WTC11 (cell line): ENCODE measurements at regions not wholly inside any gene's neighbourhood (a gene's known extent, or its start where the extent isn't known, plus 50 kb on each side); places are given as distances from the start of the nearest gene placed in this dataset.
A peak's percentile ranks its signal among the peaks of the same experiment; 100 is the strongest.

Experiments
- ATAC-seq: fragments of 200-7000 bp; cut with Tn5 transposase; 2 replicates; pipeline ENCODE4 v1.10.0; 2021; ENCODE audit warnings: mild to moderate bottlenecking, moderate library complexity
- CTCF ChIA-PET: fragments of 300-600 bp; sonication (Branson Sonifier 250); formaldehyde crosslinking; loops from one replicate; lab custom pipeline; 2021; ENCODE audit warnings: antibody characterized with exemption; lab: Charles Lee
- POLR2A ChIA-PET: fragments of 350-600 bp; sonication (Branson Sonifier 250); formaldehyde crosslinking; loops from one replicate; lab custom pipeline; 2021; ENCODE audit warnings: antibody characterized with exemption; lab: Charles Lee
- DNase-seq: peaks from one replicate; pipeline ENCODE4 v3.0.0; 2021; ENCODE audit warnings: low spot score
- H3K27ac Mint-ChIP-seq: 2 replicates; pipeline ENCODE4 v1.8.0; 2021; ENCODE audit warnings: mixed read lengths
- H3K27me3 Mint-ChIP-seq: 2 replicates; pipeline ENCODE4 v1.8.0; 2021; ENCODE audit warnings: low read depth, mild to moderate bottlenecking, moderate library complexity, mixed read lengths
- H3K36me3 Mint-ChIP-seq: 2 replicates; pipeline ENCODE4 v1.8.0; 2021; ENCODE audit warnings: mixed read lengths
- H3K4me1 Mint-ChIP-seq: 2 replicates; pipeline ENCODE4 v1.8.0; 2022; ENCODE audit warnings: mixed read lengths
- H3K4me3 Mint-ChIP-seq: 2 replicates; pipeline ENCODE4 v1.8.0; 2021; ENCODE audit warnings: mild to moderate bottlenecking, moderate library complexity, mixed read lengths
- H3K9me3 Mint-ChIP-seq: 2 replicates; pipeline ENCODE4 v1.8.0; 2021; ENCODE audit warnings: mixed read lengths
- ETV6 ChIP-seq: sonication (generic); formaldehyde crosslinking; IDR thresholded peaks from 2 replicates; pipeline ENCODE4 v1.8.1; 2022; ENCODE audit warnings: mild to moderate bottlenecking, missing genetic modification reagents
- GRHL2 ChIP-seq: fragments of 250-450 bp; sonication (Bioruptor Pico); IDR thresholded peaks from 2 replicates; pipeline ENCODE4 v1.8.0; 2022; ENCODE audit warnings: mild to moderate bottlenecking, moderate library complexity; ENCODE audit not compliant: insufficient replicate concordance, severe bottlenecking
- KAT7 ChIP-seq: sonication (generic); formaldehyde crosslinking; IDR thresholded peaks from 2 replicates; pipeline ENCODE4 v1.8.1; 2023; ENCODE audit warnings: missing genetic modification reagents, mild to moderate bottlenecking, borderline replicate concordance
- MXD4 ChIP-seq: fragments of 250-450 bp; sonication (Bioruptor Pico); IDR thresholded peaks from 2 replicates; pipeline ENCODE4 v1.8.0; 2021; ENCODE audit warnings: mild to moderate bottlenecking, moderate library complexity, borderline replicate concordance
- NR2C2 ChIP-seq: sonication (generic); formaldehyde crosslinking; IDR thresholded peaks from 2 replicates; pipeline ENCODE4 v1.8.0; 2022; ENCODE audit warnings: mild to moderate bottlenecking, missing genetic modification reagents
- TCF7 ChIP-seq: sonication (generic); formaldehyde crosslinking; IDR thresholded peaks from 2 replicates; pipeline ENCODE4 v1.8.0; 2022; ENCODE audit warnings: mild to moderate bottlenecking, low read depth, missing genetic modification reagents, moderate library complexity
- TEAD4 ChIP-seq: sonication (generic); formaldehyde crosslinking; IDR thresholded peaks from 2 replicates; pipeline ENCODE4 v1.8.0; 2022; ENCODE audit warnings: mild to moderate bottlenecking, missing genetic modification reagents
- ZNF232 ChIP-seq: sonication (generic); formaldehyde crosslinking; IDR thresholded peaks from 2 replicates; pipeline ENCODE4 v1.8.0; 2022; ENCODE audit warnings: mild to moderate bottlenecking, missing genetic modification reagents
- ZNF317 ChIP-seq: sonication (generic); formaldehyde crosslinking; IDR thresholded peaks from 2 replicates; pipeline ENCODE4 v1.8.1; 2023; ENCODE audit warnings: low read depth, mild to moderate bottlenecking, moderate library complexity, missing genetic modification reagents, borderline replicate concordance
- ZNF671 ChIP-seq: fragments of 250-450 bp; sonication (Bioruptor Pico); IDR thresholded peaks from 2 replicates; pipeline ENCODE4 v1.8.0; 2021; ENCODE audit warnings: mild to moderate bottlenecking
- TF ChIP-seq, protein P1 (sequence below): sonication (generic); formaldehyde crosslinking; IDR thresholded peaks from 2 replicates; pipeline ENCODE4 v1.8.0; 2022; ENCODE audit warnings: mild to moderate bottlenecking, missing genetic modification reagents
- TF ChIP-seq, protein P2 (sequence below): sonication (generic); formaldehyde crosslinking; IDR thresholded peaks from 2 replicates; pipeline ENCODE4 v1.8.1; 2023; ENCODE audit warnings: mild to moderate bottlenecking, missing genetic modification reagents, borderline replicate concordance
- TF ChIP-seq, protein P3 (sequence below): sonication (generic); formaldehyde crosslinking; IDR thresholded peaks from 2 replicates; pipeline ENCODE4 v1.8.1; 2022; ENCODE audit warnings: low read depth, missing genetic modification reagents, borderline replicate concordance
- TF ChIP-seq, protein P4 (sequence below): sonication (generic); formaldehyde crosslinking; IDR thresholded peaks from 2 replicates; pipeline ENCODE4 v1.8.0; 2023; ENCODE audit warnings: missing genetic modification reagents
- TF ChIP-seq, protein P5 (sequence below): fragments of 250-450 bp; sonication (Bioruptor Pico); IDR thresholded peaks from 2 replicates; pipeline ENCODE4 v1.9.0; 2021; ENCODE audit warnings: mild to moderate bottlenecking, borderline replicate concordance
- TF ChIP-seq, protein P6 (sequence below): sonication (generic); formaldehyde crosslinking; IDR thresholded peaks from 2 replicates; pipeline ENCODE4 v1.8.1; 2022; ENCODE audit warnings: missing genetic modification reagents, borderline replicate concordance

DNA sequence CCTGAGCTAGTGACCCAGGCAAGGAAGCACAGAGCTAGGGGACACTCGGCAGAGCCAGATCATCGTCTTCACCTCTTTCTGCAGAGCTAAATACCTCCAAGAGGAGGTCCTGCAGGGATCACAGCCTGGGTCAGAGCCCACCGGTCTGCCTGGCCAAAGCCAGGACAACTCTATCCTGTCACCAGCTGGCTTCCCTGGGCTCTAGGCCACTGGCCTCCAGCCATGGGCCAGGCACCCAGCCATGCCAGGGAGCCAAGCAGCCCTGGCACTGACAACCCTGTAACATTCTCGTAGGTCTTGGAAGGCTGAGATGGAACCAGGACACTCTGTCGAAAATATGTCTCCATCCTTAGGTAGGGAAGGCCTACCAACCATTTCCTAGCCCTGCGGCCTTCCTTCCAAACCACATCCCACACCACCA, 270.1 kb downstream of the BUD13 start:
- H3K27ac Mint-ChIP-seq: no peak overlapping the region
- H3K4me3 Mint-ChIP-seq: no peak overlapping the region
- CTCF ChIA-PET: interaction anchor here (0.6 to 1.3 kb wide), 2 partner anchors 11 to 221 kb away, joined by 3 to 9 read pairs; no protein-coding TSS in a partner anchor
- TF ChIP-seq NR2C2 (CRISPR knock-in tag) (no peak), ETV6 (no peak)
- TF ChIP-seq, all 79 proteins: peak for 0
- Mint-ChIP-seq H3K27me3 (peaks cover 28% of the 10 kb centered on the region), H3K9me3 (no peaks in the 10 kb centered on the region), H3K4me1 (peaks cover 71% of the 10 kb centered on the region), H3K36me3 (no peaks in the 10 kb centered on the region)
- POLR2A ChIA-PET: no interaction called here
- DNase-seq (no peak), ATAC-seq (no peak)

DNA sequence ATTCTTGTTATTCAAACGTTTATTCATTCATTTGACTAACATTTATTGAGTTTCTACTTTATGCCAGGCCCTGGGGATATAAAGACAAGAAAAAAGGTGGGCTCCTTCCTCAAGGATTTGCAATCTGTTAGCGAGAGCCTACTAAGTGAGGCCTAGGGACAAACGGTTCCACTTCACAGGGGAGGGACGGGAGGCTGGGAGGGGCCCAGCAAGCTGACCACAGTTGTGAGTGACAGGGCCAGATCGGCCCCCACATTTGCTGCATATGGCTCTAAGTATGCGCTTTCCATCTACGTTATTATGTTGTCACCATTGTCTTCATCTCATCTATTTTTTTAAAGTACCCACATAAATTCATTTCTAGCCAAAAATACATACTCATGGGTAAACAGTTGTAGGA, 271.1 kb downstream of the BUD13 start:
- DNase-seq: no peak
- ChIA-PET CTCF (interaction anchor here (0.8 to 4.2 kb wide), 16 partner anchors 8 to 285 kb away, joined by 3 to 74 read pairs (median 15); no protein-coding TSS in a partner anchor), POLR2A (interaction anchor here (0.9 kb wide), 1 partner anchor 12 kb away, joined by 4 read pairs; no protein-coding TSS in a partner anchor)
- Mint-ChIP-seq H3K4me1 (peaks cover 70% of the 10 kb centered on the region), H3K27me3 (peaks cover 27% of the 10 kb centered on the region), H3K36me3 (no peaks in the 10 kb centered on the region), H3K27ac (no peak overlapping the region)
- no peak for ATAC-seq
- TF ChIP-seq MXD4 (CRISPR knock-in tag): no peak
- TF ChIP-seq, protein P1, sequence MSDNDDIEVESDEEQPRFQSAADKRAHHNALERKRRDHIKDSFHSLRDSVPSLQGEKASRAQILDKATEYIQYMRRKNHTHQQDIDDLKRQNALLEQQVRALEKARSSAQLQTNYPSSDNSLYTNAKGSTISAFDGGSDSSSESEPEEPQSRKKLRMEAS (CRISPR knock-in tag): no peak
- no peak for TF ChIP-seq ETV6
- TF ChIP-seq KAT7 (CRISPR knock-in tag): no peak
- no peak for TF ChIP-seq ZNF317 (CRISPR knock-in tag)
- no peak for TF ChIP-seq TCF7 (CRISPR knock-in tag)
- TF ChIP-seq, protein P2, sequence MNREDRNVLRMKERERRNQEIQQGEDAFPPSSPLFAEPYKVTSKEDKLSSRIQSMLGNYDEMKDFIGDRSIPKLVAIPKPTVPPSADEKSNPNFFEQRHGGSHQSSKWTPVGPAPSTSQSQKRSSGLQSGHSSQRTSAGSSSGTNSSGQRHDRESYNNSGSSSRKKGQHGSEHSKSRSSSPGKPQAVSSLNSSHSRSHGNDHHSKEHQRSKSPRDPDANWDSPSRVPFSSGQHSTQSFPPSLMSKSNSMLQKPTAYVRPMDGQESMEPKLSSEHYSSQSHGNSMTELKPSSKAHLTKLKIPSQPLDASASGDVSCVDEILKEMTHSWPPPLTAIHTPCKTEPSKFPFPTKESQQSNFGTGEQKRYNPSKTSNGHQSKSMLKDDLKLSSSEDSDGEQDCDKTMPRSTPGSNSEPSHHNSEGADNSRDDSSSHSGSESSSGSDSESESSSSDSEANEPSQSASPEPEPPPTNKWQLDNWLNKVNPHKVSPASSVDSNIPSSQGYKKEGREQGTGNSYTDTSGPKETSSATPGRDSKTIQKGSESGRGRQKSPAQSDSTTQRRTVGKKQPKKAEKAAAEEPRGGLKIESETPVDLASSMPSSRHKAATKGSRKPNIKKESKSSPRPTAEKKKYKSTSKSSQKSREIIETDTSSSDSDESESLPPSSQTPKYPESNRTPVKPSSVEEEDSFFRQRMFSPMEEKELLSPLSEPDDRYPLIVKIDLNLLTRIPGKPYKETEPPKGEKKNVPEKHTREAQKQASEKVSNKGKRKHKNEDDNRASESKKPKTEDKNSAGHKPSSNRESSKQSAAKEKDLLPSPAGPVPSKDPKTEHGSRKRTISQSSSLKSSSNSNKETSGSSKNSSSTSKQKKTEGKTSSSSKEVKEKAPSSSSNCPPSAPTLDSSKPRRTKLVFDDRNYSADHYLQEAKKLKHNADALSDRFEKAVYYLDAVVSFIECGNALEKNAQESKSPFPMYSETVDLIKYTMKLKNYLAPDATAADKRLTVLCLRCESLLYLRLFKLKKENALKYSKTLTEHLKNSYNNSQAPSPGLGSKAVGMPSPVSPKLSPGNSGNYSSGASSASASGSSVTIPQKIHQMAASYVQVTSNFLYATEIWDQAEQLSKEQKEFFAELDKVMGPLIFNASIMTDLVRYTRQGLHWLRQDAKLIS (CRISPR knock-in tag): no peak
- TF ChIP-seq, protein P3, sequence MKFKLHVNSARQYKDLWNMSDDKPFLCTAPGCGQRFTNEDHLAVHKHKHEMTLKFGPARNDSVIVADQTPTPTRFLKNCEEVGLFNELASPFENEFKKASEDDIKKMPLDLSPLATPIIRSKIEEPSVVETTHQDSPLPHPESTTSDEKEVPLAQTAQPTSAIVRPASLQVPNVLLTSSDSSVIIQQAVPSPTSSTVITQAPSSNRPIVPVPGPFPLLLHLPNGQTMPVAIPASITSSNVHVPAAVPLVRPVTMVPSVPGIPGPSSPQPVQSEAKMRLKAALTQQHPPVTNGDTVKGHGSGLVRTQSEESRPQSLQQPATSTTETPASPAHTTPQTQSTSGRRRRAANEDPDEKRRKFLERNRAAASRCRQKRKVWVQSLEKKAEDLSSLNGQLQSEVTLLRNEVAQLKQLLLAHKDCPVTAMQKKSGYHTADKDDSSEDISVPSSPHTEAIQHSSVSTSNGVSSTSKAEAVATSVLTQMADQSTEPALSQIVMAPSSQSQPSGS (CRISPR knock-in tag): no peak
- TF ChIP-seq, protein P4, sequence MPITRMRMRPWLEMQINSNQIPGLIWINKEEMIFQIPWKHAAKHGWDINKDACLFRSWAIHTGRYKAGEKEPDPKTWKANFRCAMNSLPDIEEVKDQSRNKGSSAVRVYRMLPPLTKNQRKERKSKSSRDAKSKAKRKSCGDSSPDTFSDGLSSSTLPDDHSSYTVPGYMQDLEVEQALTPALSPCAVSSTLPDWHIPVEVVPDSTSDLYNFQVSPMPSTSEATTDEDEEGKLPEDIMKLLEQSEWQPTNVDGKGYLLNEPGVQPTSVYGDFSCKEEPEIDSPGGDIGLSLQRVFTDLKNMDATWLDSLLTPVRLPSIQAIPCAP (CRISPR knock-in tag): no peak
- TF ChIP-seq ZNF232: no peak
- TF ChIP-seq GRHL2 (CRISPR knock-in tag): no peak
- no peak for TF ChIP-seq TEAD4 (CRISPR knock-in tag)
- TF ChIP-seq, protein P5, sequence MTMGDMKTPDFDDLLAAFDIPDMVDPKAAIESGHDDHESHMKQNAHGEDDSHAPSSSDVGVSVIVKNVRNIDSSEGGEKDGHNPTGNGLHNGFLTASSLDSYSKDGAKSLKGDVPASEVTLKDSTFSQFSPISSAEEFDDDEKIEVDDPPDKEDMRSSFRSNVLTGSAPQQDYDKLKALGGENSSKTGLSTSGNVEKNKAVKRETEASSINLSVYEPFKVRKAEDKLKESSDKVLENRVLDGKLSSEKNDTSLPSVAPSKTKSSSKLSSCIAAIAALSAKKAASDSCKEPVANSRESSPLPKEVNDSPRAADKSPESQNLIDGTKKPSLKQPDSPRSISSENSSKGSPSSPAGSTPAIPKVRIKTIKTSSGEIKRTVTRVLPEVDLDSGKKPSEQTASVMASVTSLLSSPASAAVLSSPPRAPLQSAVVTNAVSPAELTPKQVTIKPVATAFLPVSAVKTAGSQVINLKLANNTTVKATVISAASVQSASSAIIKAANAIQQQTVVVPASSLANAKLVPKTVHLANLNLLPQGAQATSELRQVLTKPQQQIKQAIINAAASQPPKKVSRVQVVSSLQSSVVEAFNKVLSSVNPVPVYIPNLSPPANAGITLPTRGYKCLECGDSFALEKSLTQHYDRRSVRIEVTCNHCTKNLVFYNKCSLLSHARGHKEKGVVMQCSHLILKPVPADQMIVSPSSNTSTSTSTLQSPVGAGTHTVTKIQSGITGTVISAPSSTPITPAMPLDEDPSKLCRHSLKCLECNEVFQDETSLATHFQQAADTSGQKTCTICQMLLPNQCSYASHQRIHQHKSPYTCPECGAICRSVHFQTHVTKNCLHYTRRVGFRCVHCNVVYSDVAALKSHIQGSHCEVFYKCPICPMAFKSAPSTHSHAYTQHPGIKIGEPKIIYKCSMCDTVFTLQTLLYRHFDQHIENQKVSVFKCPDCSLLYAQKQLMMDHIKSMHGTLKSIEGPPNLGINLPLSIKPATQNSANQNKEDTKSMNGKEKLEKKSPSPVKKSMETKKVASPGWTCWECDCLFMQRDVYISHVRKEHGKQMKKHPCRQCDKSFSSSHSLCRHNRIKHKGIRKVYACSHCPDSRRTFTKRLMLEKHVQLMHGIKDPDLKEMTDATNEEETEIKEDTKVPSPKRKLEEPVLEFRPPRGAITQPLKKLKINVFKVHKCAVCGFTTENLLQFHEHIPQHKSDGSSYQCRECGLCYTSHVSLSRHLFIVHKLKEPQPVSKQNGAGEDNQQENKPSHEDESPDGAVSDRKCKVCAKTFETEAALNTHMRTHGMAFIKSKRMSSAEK (CRISPR knock-in tag): no peak
- TF ChIP-seq, protein P6, sequence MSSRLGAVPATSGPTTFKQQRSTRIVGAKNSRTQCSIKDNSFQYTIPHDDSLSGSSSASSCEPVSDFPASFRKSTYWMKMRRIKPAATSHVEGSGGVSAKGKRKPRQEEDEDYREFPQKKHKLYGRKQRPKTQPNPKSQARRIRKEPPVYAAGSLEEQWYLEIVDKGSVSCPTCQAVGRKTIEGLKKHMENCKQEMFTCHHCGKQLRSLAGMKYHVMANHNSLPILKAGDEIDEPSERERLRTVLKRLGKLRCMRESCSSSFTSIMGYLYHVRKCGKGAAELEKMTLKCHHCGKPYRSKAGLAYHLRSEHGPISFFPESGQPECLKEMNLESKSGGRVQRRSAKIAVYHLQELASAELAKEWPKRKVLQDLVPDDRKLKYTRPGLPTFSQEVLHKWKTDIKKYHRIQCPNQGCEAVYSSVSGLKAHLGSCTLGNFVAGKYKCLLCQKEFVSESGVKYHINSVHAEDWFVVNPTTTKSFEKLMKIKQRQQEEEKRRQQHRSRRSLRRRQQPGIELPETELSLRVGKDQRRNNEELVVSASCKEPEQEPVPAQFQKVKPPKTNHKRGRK (CRISPR knock-in tag): no peak
- no peak for TF ChIP-seq ZNF671 (CRISPR knock-in tag)
- TF ChIP-seq, all 79 proteins: peak for 0
- no peaks in the 10 kb centered on the region for H3K9me3 Mint-ChIP-seq
- H3K4me3 Mint-ChIP-seq: peak overlapping the region; percentile 48; the same call in 1 of the 2 replicates
